Keratinocyte (primary cell): ENCODE measurements at regions not wholly inside any gene's neighbourhood (a gene's known extent, or its start where the extent isn't known, plus 50 kb on each side); places are given as distances from the start of the nearest gene placed in this dataset.

Experiments used
- DNase-seq: peaks from one replicate; pipeline ENCODE4 v3.0.0-alpha.2; 2011; ENCODE audit warnings: low read depth, missing footprints, low spot score
- FAIRE-seq: peaks from 2 replicates; lab custom pipeline; 2011; peaks lifted over from hg19 to GRCh38; lab: Jason Lieb, UNC
- H2AFZ ChIP-seq: 2 replicates; pipeline ENCODE4 v1.6.0; 2012; ENCODE audit warnings: low read length, control low read depth, inconsistent platforms; ENCODE audit not compliant: control insufficient read depth
- H3K27ac ChIP-seq: 2 replicates; pipeline ENCODE4 v1.5.1; 2011; ENCODE audit warnings: low read length; ENCODE audit not compliant: control insufficient read depth, insufficient read depth
- H3K27me3 ChIP-seq: 3 replicates; pipeline ENCODE4 v1.6.0; 2011; ENCODE audit warnings: low read length; ENCODE audit not compliant: control insufficient read depth, insufficient read depth; ENCODE audit errors: extremely low read depth
- H3K36me3 ChIP-seq, 2 experiments: 2 replicates in 1 of 2; 3 replicates in 1 of 2; pipeline ENCODE4 v1.5.1; 2011; ENCODE audit warnings: low read length in 2 of 2, mild to moderate bottlenecking in 1 of 2; ENCODE audit not compliant: control insufficient read depth in 2 of 2, insufficient read depth in 2 of 2; ENCODE audit errors: extremely low read depth in 1 of 2
- H3K4me1 ChIP-seq: 3 replicates; pipeline ENCODE4 v1.5.1; 2011; ENCODE audit warnings: low read length; ENCODE audit not compliant: control insufficient read depth, insufficient read depth; ENCODE audit errors: extremely low read depth
- H3K4me2 ChIP-seq: 3 replicates; pipeline ENCODE4 v1.6.0; 2011; ENCODE audit warnings: low read depth, low read length; ENCODE audit not compliant: control insufficient read depth, insufficient read depth; ENCODE audit errors: extremely low read depth
- H3K4me3 ChIP-seq, 3 experiments: fragments of 200-600 bp in 1 of 3; sonication (generic) in 1 of 3; 2 replicates in 2 of 3; 3 replicates in 1 of 3; pipeline ENCODE4 v1.5.1; 2011 to 2016; ENCODE audit warnings: low read length in 3 of 3, mild to moderate bottlenecking in 3 of 3, control low read depth in 2 of 3, inconsistent platforms in 1 of 3, low read depth in 1 of 3, mixed read lengths in 1 of 3, mixed run types in 1 of 3, moderate library complexity in 1 of 3; ENCODE audit not compliant: control insufficient read depth in 2 of 3, insufficient read depth in 2 of 3; ENCODE audit errors: extremely low read depth in 1 of 3
- H3K79me2 ChIP-seq: 2 replicates; pipeline ENCODE4 v1.6.0; 2012; ENCODE audit warnings: low read length; ENCODE audit not compliant: control insufficient read depth, insufficient read depth
- H3K9ac ChIP-seq: 3 replicates; pipeline ENCODE4 v1.6.0; 2011; ENCODE audit warnings: low read length; ENCODE audit not compliant: control insufficient read depth, insufficient read depth; ENCODE audit errors: extremely low read depth
- H3K9me1 ChIP-seq: 3 replicates; pipeline ENCODE4 v1.6.0; 2011; ENCODE audit warnings: low read length; ENCODE audit not compliant: control insufficient read depth, insufficient read depth; ENCODE audit errors: extremely low read depth
- H3K9me3 ChIP-seq: 2 replicates; pipeline ENCODE4 v1.5.1; 2012; ENCODE audit warnings: low read depth, low read length; ENCODE audit not compliant: control insufficient read depth
- H4K20me1 ChIP-seq: 3 replicates; pipeline ENCODE4 v1.6.0; 2011; ENCODE audit warnings: low read length; ENCODE audit not compliant: control insufficient read depth, insufficient read depth; ENCODE audit errors: extremely low read depth
- EZH2 ChIP-seq: IDR thresholded peaks from one replicate; pipeline ENCODE4 v1.6.1; 2012; ENCODE audit warnings: inconsistent platforms, mild to moderate bottlenecking, low read length, moderate library complexity
- dilution Hi-C: fragments of 300-500 bp; cut with MboI; formaldehyde crosslinking; loops from one replicate; pipeline ENCODE4 v1.7.0; 2020; ENCODE audit warnings: low sequenced_read_pairs; ENCODE audit not compliant: extremely low pct_ligation_motif_present
- TF ChIP-seq, protein P1 (sequence below), 3 experiments: IDR thresholded peaks in 1 of 3; conservative IDR thresholded peaks in 1 of 3; optimal IDR thresholded peaks in 1 of 3; 2 replicates in 2 of 3; 3 replicates in 1 of 3; pipeline versions ENCODE3 to v1.5.1; 2011; ENCODE audit warnings: low read length in 3 of 3, mild to moderate bottlenecking in 3 of 3, moderate library complexity in 2 of 3, control low read depth in 1 of 3, inconsistent platforms in 1 of 3; ENCODE audit not compliant: insufficient read depth in 2 of 3; ENCODE audit errors: extremely low read depth in 1 of 3

DNA sequence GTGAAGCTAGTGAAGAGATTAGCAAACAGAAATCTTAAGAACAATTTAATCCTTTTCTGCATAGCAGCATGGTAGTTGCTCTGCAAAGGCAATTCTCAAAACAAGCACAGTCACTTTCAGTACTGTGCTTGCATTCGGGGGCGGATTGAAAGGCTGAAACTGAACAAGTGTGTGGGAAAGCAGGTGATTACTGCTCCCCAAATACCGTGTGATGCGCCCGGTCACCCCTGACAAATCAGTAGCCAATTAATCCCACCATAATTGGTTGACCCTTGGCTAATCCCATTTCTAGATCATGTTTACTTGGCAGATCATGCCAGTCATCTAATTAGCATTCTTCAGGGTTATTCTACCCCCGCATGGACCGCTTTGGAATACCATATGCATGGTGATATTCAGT is 76.5 kb upstream of the ADRB1 start:
- TF ChIP-seq, protein P1, sequence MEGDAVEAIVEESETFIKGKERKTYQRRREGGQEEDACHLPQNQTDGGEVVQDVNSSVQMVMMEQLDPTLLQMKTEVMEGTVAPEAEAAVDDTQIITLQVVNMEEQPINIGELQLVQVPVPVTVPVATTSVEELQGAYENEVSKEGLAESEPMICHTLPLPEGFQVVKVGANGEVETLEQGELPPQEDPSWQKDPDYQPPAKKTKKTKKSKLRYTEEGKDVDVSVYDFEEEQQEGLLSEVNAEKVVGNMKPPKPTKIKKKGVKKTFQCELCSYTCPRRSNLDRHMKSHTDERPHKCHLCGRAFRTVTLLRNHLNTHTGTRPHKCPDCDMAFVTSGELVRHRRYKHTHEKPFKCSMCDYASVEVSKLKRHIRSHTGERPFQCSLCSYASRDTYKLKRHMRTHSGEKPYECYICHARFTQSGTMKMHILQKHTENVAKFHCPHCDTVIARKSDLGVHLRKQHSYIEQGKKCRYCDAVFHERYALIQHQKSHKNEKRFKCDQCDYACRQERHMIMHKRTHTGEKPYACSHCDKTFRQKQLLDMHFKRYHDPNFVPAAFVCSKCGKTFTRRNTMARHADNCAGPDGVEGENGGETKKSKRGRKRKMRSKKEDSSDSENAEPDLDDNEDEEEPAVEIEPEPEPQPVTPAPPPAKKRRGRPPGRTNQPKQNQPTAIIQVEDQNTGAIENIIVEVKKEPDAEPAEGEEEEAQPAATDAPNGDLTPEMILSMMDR (optimal IDR thresholded peaks at IDR 0.05 in 1 of 3, IDR thresholded peaks at IDR 0.05 in 1 of 3, conservative IDR thresholded peaks at IDR 0.05 in 1 of 3; ENCODE audit: extremely low read depth in 1 of 3, insufficient read depth in 2 of 3, low read length in 3 of 3), result no peak
- TF ChIP-seq EZH2, result no peak
- no peaks in the 10 kb centered on the region for H3K79me2 ChIP-seq
- dilution Hi-C loops, result no loop called here
- no peaks in the 10 kb centered on the region for H3K9me1 ChIP-seq
- H4K20me1 ChIP-seq, result no peaks in the 10 kb centered on the region
- H2AFZ ChIP-seq, result no peak overlapping the region
- H3K27me3 ChIP-seq, result no peaks in the 10 kb centered on the region
- no peak overlapping the region for H3K4me3 ChIP-seq
- no peaks in the 10 kb centered on the region for H3K36me3 ChIP-seq
- H3K27ac ChIP-seq, result no peak overlapping the region
- H3K4me1 ChIP-seq, result peaks cover 3% of the 10 kb centered on the region
- FAIRE-seq, result no peak
- no peak for DNase-seq
- no peaks in the 10 kb centered on the region for H3K9me3 ChIP-seq
- H3K4me2 ChIP-seq, result no peak overlapping the region
- H3K9ac ChIP-seq, result no peak overlapping the region

DNA sequence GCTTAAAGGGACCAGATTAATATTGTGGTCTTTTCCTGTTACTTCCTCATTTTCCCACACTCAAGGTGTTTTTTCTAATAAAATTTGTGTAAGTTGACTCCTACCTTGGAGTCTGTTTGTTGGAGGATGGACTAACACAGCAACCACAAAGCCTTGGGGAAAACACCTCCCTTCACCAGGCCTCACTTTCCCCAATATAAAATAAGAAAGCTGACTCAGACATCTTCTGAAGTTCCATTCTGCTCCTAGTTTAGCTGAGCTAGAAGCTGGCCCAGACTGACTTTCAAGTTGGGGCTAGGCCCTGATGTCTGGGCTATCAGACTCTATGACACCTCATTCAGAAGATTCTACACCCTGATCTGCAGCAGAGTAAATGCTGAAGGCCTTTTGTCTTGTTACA is 73.0 kb upstream of the ADRB1 start:
- H3K4me3 ChIP-seq, result no peak overlapping the region
- DNase-seq, result no peak
- H3K27ac ChIP-seq, result no peak overlapping the region
- dilution Hi-C loops, result no loop called here
- no peaks in the 10 kb centered on the region for H3K36me3 ChIP-seq
- H3K4me1 ChIP-seq, result no peaks in the 10 kb centered on the region
- no peak overlapping the region for H3K9ac ChIP-seq
- no peaks in the 10 kb centered on the region for H3K9me1 ChIP-seq
- no peaks in the 10 kb centered on the region for H3K79me2 ChIP-seq
- H4K20me1 ChIP-seq, result no peaks in the 10 kb centered on the region
- H2AFZ ChIP-seq, result no peak overlapping the region
- H3K27me3 ChIP-seq, result no peaks in the 10 kb centered on the region
- FAIRE-seq, result no peak
- TF ChIP-seq EZH2, result no peak
- TF ChIP-seq, protein P1 (optimal IDR thresholded peaks at IDR 0.05 in 1 of 3, IDR thresholded peaks at IDR 0.05 in 1 of 3, conservative IDR thresholded peaks at IDR 0.05 in 1 of 3; ENCODE audit: extremely low read depth in 1 of 3, insufficient read depth in 2 of 3, low read length in 3 of 3), result no peak
- H3K4me2 ChIP-seq, result no peak overlapping the region
- H3K9me3 ChIP-seq, result no peaks in the 10 kb centered on the region
